EL (cell line): ENCODE measurements at regions not wholly inside any gene's neighbourhood (a gene's known extent, or its start where the extent isn't known, plus 50 kb on each side); places are given as distances from the start of the nearest gene placed in this dataset.
"Not testable (repeated sequence)": the region's sequence is repeated elsewhere in the genome, so short reads cannot be mapped to it uniquely, and the experiment has no call there.

Experiments used
- DNase-seq: peaks from one replicate; pipeline ENCODE4 v3.0.0-alpha.2; 2016

- no peak for DNase-seq
Measured at GRCh38 chr14:54010981-54011380, 54.4 kb upstream of the BMP4 start.

- DNase-seq: no peak
Measured at GRCh38 chr14:54023027-54023426, 66.4 kb upstream of the BMP4 start.

- DNase-seq: peak; percentile 50
Measured at GRCh38 chr14:54025661-54026060, 69.0 kb upstream of the BMP4 start.

- DNase-seq: no peak
Measured at GRCh38 chr14:54026671-54027070, 70.0 kb upstream of the BMP4 start.

- DNase-seq: not testable (repeated sequence)
Measured at GRCh38 chr14:54030996-54031395, 74.4 kb upstream of the BMP4 start.

- not testable (repeated sequence) for DNase-seq
Measured at GRCh38 chr14:54033285-54033684, 76.7 kb upstream of the BMP4 start.

GRCh38 chr14:54038724-54039123 lies 82.1 kb upstream of the BMP4 start:
- DNase-seq: no peak

GRCh38 chr14:54039311-54039710 lies 82.7 kb upstream of the BMP4 start:
- DNase-seq: no peak

GRCh38 chr14:54040846-54041245 lies 84.2 kb upstream of the BMP4 start:
- DNase-seq: peak; percentile 79

GRCh38 chr14:54046250-54046649 lies 89.6 kb upstream of the BMP4 start:
- no peak for DNase-seq

GRCh38 chr14:54047645-54048308 lies 91.2 kb upstream of the BMP4 start:
- no peak for DNase-seq

GRCh38 chr14:54048311-54048710 lies 91.7 kb upstream of the BMP4 start:
- DNase-seq: no peak

- DNase-seq: no peak
Measured at GRCh38 chr14:54048736-54049135, 92.1 kb upstream of the BMP4 start.

GRCh38 chr14:54050759-54051158 lies 94.1 kb upstream of the BMP4 start:
- no peak for DNase-seq

- DNase-seq: no peak
Measured at GRCh38 chr14:54052696-54053385, 96.2 kb upstream of the BMP4 start.

GRCh38 chr14:54053386-54053745 lies 96.7 kb upstream of the BMP4 start:
- DNase-seq: no peak

- no peak for DNase-seq
Measured at GRCh38 chr14:54058505-54058904, 101.9 kb upstream of the BMP4 start.

GRCh38 chr14:54083549-54084239 lies 127.1 kb upstream of the BMP4 start:
- DNase-seq: no peak

- peak; percentile 9 for DNase-seq
Measured at GRCh38 chr14:54085232-54085761, 128.7 kb upstream of the BMP4 start.

GRCh38 chr14:54085841-54086240 lies 129.2 kb upstream of the BMP4 start:
- peak; percentile 1 for DNase-seq

- no peak for DNase-seq
Measured at GRCh38 chr14:54086767-54087166, 130.1 kb upstream of the BMP4 start.

GRCh38 chr14:54087376-54087775 lies 130.8 kb upstream of the BMP4 start:
- DNase-seq: no peak

- DNase-seq: no peak
Measured at GRCh38 chr14:54088271-54088670, 131.6 kb upstream of the BMP4 start.

GRCh38 chr14:54090274-54090673 lies 133.6 kb upstream of the BMP4 start:
- DNase-seq: no peak
